Left ventricle myocardium inferior (tissue), 1 donor: ENCODE measurements at regions not wholly inside any gene's neighbourhood (a gene's known extent, or its start where the extent isn't known, plus 50 kb on each side); places are given as distances from the start of the nearest gene placed in this dataset.

Source experiments
- DNase-seq: peaks from one replicate; pipeline ENCODE4 v3.0.0-alpha.2; 2020
- H3K27ac ChIP-seq: fragments of 200-600 bp; replicated peaks from 2 replicates; pipeline ENCODE4 v1.8.0; 2021
- H3K27me3 ChIP-seq: fragments of 200-600 bp; 2 replicates; pipeline ENCODE4 v1.8.0; 2021; ENCODE audit warnings: low read depth
- H3K36me3 ChIP-seq: fragments of 200-600 bp; 2 replicates; pipeline ENCODE4 v1.8.0; 2021
- H3K4me1 ChIP-seq: fragments of 200-600 bp; 2 replicates; pipeline ENCODE4 v1.8.0; 2021
- H3K4me3 ChIP-seq: fragments of 200-600 bp; 2 replicates; pipeline ENCODE4 v1.8.0; 2021; ENCODE audit warnings: mild to moderate bottlenecking, moderate library complexity
- H3K9me3 ChIP-seq: fragments of 200-600 bp; replicated peaks from 2 replicates; pipeline ENCODE4 v1.8.0; 2021
- intact Hi-C: fragments of 100-400 bp; cut with micrococcal nuclease; formaldehyde crosslinking; loops from one replicate; pipeline ENCODE4 v1.11.0; 2022
- TF ChIP-seq, protein P1 (sequence below): fragments of 200-600 bp; IDR thresholded peaks from 2 replicates; pipeline ENCODE4 v1.8.0; 2021; ENCODE audit warnings: antibody characterized with exemption, mild to moderate bottlenecking, borderline replicate concordance
- donor health status: DM: no; HTN: yes; CAD: no; lungs with severe emphysema.

DNA sequence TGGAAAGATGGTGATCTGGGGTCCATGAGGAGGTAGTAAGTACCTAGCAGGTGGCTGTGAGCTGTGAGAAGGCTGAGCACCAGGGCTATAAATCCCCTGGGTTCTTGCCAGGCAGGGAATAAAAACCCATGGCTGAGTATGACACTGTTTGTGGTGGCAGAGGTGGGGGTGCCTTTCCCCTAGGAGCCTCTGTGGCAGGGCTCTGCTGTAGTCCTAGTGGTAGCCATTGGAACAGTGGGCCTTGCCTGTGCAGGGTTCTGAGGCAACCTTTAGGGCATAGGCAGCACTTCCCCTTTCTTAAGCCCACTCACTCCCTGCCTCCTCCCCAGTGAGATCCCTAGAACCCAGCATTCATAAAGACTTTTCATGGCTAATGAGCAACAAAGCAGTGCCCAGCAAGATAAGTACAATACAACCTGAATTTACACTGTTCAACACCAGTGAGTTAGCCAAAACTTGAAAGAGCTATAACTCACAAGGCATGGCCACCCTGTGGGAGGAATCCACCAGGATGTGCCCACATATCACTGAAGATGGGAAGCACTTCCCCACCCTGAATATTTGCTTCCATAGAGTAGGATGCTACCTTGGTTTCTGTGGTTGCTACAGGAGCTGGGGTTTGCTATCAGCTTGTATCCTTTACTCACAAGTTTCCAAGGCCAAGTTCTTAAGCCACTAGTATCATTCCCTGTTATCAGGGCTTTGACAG is 100.9 kb upstream of the NEUROD1 start:
- intact Hi-C loops: no loop called here
- TF ChIP-seq, protein P1, sequence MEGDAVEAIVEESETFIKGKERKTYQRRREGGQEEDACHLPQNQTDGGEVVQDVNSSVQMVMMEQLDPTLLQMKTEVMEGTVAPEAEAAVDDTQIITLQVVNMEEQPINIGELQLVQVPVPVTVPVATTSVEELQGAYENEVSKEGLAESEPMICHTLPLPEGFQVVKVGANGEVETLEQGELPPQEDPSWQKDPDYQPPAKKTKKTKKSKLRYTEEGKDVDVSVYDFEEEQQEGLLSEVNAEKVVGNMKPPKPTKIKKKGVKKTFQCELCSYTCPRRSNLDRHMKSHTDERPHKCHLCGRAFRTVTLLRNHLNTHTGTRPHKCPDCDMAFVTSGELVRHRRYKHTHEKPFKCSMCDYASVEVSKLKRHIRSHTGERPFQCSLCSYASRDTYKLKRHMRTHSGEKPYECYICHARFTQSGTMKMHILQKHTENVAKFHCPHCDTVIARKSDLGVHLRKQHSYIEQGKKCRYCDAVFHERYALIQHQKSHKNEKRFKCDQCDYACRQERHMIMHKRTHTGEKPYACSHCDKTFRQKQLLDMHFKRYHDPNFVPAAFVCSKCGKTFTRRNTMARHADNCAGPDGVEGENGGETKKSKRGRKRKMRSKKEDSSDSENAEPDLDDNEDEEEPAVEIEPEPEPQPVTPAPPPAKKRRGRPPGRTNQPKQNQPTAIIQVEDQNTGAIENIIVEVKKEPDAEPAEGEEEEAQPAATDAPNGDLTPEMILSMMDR: no peak
- Histone ChIP-seq H3K27me3 (no peaks in the 10 kb centered on the region), H3K9me3 (no peaks in the 10 kb centered on the region), H3K36me3 (no peaks in the 10 kb centered on the region), H3K4me3 (no peak overlapping the region), H3K27ac (no peak overlapping the region), H3K4me1 (peaks cover 12% of the 10 kb centered on the region)
- DNase-seq: no peak

- H3K27me3 ChIP-seq: no peaks in the 10 kb centered on the region
- no peak for DNase-seq
These were observed 102.3 kb upstream of the NEUROD1 start for GRCh38 chr2:181782660-181783059.

GRCh38 chr2:181784556-181784955 is 104.2 kb upstream of the NEUROD1 start:
- TF ChIP-seq, protein P1: no peak
- no peak overlapping the region for H3K27ac ChIP-seq
- H3K4me3 ChIP-seq: no peak overlapping the region
- intact Hi-C loops: no loop called here
- no peaks in the 10 kb centered on the region for H3K36me3 ChIP-seq
- H3K4me1 ChIP-seq: peaks cover 9% of the 10 kb centered on the region
- no peaks in the 10 kb centered on the region for H3K27me3 ChIP-seq
- no peaks in the 10 kb centered on the region for H3K9me3 ChIP-seq
- DNase-seq: no peak

More at GRCh38 chr2:181782660-181783059, 102.3 kb upstream of the NEUROD1 start:
- intact Hi-C loops: no loop called here
- TF ChIP-seq, protein P1: no peak
- Histone ChIP-seq H3K36me3 (no peaks in the 10 kb centered on the region), H3K9me3 (no peaks in the 10 kb centered on the region), H3K4me3 (no peak overlapping the region), H3K27ac (no peak overlapping the region), H3K4me1 (peaks cover 12% of the 10 kb centered on the region)

DNA sequence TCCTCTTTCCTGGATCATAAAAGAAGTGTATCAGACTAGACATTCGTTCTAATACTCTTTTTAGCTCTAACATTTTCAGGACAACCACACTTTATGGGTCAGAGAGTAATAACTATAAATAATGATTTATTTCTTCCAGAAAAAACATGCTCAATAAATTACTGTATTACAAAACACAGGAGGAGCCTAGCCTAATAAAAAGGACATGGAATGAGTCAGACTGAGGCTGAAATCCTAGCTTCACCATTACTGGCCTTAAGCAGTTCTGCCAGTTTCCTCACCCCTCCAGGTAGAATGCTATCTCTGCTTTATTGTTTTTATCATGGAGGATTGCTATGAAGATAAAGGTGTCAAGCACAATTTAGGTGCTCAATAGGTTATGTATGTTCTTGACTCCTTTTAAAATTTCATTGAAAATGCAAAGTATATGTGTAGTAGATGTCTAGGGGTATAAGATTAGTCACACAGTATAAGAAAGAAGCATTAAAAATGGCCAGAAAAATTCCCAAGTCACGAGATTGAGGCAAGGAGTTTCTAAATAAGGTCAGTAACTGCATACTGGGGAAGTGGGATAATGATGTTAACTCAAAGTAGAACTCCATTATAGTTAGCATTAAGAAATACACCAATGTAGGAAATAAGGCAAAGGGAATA is 105.5 kb upstream of the NEUROD1 start:
- DNase-seq: no peak
- Histone ChIP-seq H3K36me3 (no peaks in the 10 kb centered on the region), H3K27ac (no peak overlapping the region), H3K27me3 (no peaks in the 10 kb centered on the region), H3K4me3 (no peak overlapping the region), H3K9me3 (no peaks in the 10 kb centered on the region), H3K4me1 (no peaks in the 10 kb centered on the region)
- TF ChIP-seq, protein P1: no peak
- intact Hi-C loops: no loop called here

GRCh38 chr2:181786371-181787228 is 104.9 kb upstream of the ITPRID2 start:
- Histone ChIP-seq H3K36me3 (no peaks in the 10 kb centered on the region), H3K4me1 (no peaks in the 10 kb centered on the region), H3K9me3 (no peaks in the 10 kb centered on the region), H3K4me3 (no peak overlapping the region), H3K27me3 (no peaks in the 10 kb centered on the region), H3K27ac (no peak overlapping the region)
- DNase-seq: no peak
- TF ChIP-seq, protein P1: no peak
- intact Hi-C loops: no loop called here
